GM12873 (cell line): ENCODE measurements at regions not wholly inside any gene's neighbourhood (a gene's known extent, or its start where the extent isn't known, plus 50 kb on each side); places are given as distances from the start of the nearest gene placed in this dataset.

Source experiments
- CTCF ChIP-seq: IDR thresholded peaks from 2 replicates; pipeline ENCODE4 v1.5.1; 2012; ENCODE audit warnings: low read depth, mild to moderate bottlenecking, moderate library complexity, low read length, control low read depth; ENCODE audit not compliant: insufficient read depth; ENCODE audit errors: missing control alignments

- TF ChIP-seq CTCF = no peak
Measured at GRCh38 chr2:150266931-150267330, 220.5 kb downstream of the RND3 start.

- no peak for TF ChIP-seq CTCF
Measured at GRCh38 chr2:150264442-150264841, 223.0 kb downstream of the RND3 start.

- no peak for TF ChIP-seq CTCF
Measured at GRCh38 chr2:150261691-150262090, 225.8 kb downstream of the RND3 start.

- no peak for TF ChIP-seq CTCF
Measured at GRCh38 chr2:150260636-150261035, 226.8 kb downstream of the RND3 start.

GRCh38 chr2:150259746-150260145, 227.7 kb downstream of the RND3 start:
- no peak for TF ChIP-seq CTCF

- no peak for TF ChIP-seq CTCF
Measured at GRCh38 chr2:150258781-150259307, 228.6 kb downstream of the RND3 start.

GRCh38 chr2:150256736-150257135, 230.7 kb downstream of the RND3 start:
- TF ChIP-seq CTCF = no peak

- no peak for TF ChIP-seq CTCF
Measured at GRCh38 chr2:150255528-150255927, 231.9 kb downstream of the RND3 start.
